ENCODE measurements at regions not wholly inside any gene's neighbourhood (a gene's known extent, or its start where the extent isn't known, plus 50 kb on each side); places are given as distances from the start of the nearest gene placed in this dataset.

GRCh38 chr7:27427416-27427815, 184.8 kb downstream of the EVX1 start (continued):
- no peak for TF ChIP-seq ZSCAN18 (CRISPR knock-in tag; IDR thresholded peaks at IDR 0.05)
- no peak for TF ChIP-seq ELF4 (CRISPR knock-in tag; IDR thresholded peaks at IDR 0.05; ENCODE audit: low read depth)
- TF ChIP-seq USF2 (CRISPR knock-in tag; IDR thresholded peaks at IDR 0.05), result no peak
- no peak for TF ChIP-seq PRRX2 (CRISPR knock-in tag; IDR thresholded peaks at IDR 0.05)

GRCh38 chr7:27430105-27430504, 187.5 kb downstream of the EVX1 start:
- Mint-ChIP-seq H3K36me3 (no peaks in the 10 kb centered on the region), H3K4me1 (peaks cover 42% of the 10 kb centered on the region), H3K4me3 (no peak overlapping the region), H3K27me3 (ENCODE audit: low read depth) (no peaks in the 10 kb centered on the region), H3K27ac (no peak overlapping the region), H3K9me3 (no peaks in the 10 kb centered on the region)
- DNase-seq (ENCODE audit: low spot score), result no peak
- ChIA-PET CTCF (interaction anchor here (0.7 kb wide), 1 partner anchor 203 kb away, joined by 6 read pairs; no protein-coding TSS in a partner anchor), POLR2A (no interaction called here)
- TF ChIP-seq ERG (CRISPR knock-in tag; IDR thresholded peaks at IDR 0.05) (no peak), SOX15 (CRISPR knock-in tag; IDR thresholded peaks at IDR 0.05) (no peak), ETV6 (CRISPR knock-in tag; IDR thresholded peaks at IDR 0.05) (no peak), FOXK1 (CRISPR knock-in tag; IDR thresholded peaks at IDR 0.05) (no peak), IRF2 (CRISPR knock-in tag; IDR thresholded peaks at IDR 0.05; ENCODE audit: borderline replicate concordance, low read depth) (no peak), CDX4 (CRISPR knock-in tag; IDR thresholded peaks at IDR 0.05; ENCODE audit: borderline replicate concordance) (no peak), ZNF232 (CRISPR knock-in tag; IDR thresholded peaks at IDR 0.05) (no peak), TCF7 (CRISPR knock-in tag; IDR thresholded peaks at IDR 0.05; ENCODE audit: low read depth) (no peak), GABPB1 (CRISPR knock-in tag; IDR thresholded peaks at IDR 0.05) (no peak), RORB (CRISPR knock-in tag; IDR thresholded peaks at IDR 0.05) (no peak), ZNF219 (CRISPR knock-in tag; IDR thresholded peaks at IDR 0.05; ENCODE audit: borderline replicate concordance) (no peak)
- no peak for ATAC-seq

GRCh38 chr7:27431465-27431864, 188.9 kb downstream of the EVX1 start:
- Mint-ChIP-seq H3K4me3 (no peak overlapping the region), H3K27me3 (ENCODE audit: low read depth) (no peaks in the 10 kb centered on the region), H3K36me3 (no peaks in the 10 kb centered on the region), H3K9me3 (no peaks in the 10 kb centered on the region), H3K27ac (no peak overlapping the region), H3K4me1 (peaks cover 43% of the 10 kb centered on the region)
- POLR2A ChIA-PET, result no interaction called here
- ATAC-seq (no peak), DNase-seq (ENCODE audit: low spot score) (no peak)
- CTCF ChIA-PET, result no interaction called here
- TF ChIP-seq MLX (CRISPR knock-in tag; IDR thresholded peaks at IDR 0.05) (no peak), AR (CRISPR knock-in tag; IDR thresholded peaks at IDR 0.05) (no peak), ZNF219 (CRISPR knock-in tag; IDR thresholded peaks at IDR 0.05; ENCODE audit: borderline replicate concordance) (no peak), SP1 (CRISPR knock-in tag; conservative IDR thresholded peaks at IDR 0.05) (no peak), FOXP4 (CRISPR knock-in tag; IDR thresholded peaks at IDR 0.05) (no peak), ATF6 (CRISPR knock-in tag; IDR thresholded peaks at IDR 0.05) (no peak), ZNF512 (CRISPR knock-in tag; IDR thresholded peaks at IDR 0.05; ENCODE audit: borderline replicate concordance) (no peak)

Data from WTC11 (cell line).